Activated CD4-positive, alpha-beta T cell treated with anti-CD3 and anti-CD28 coated beads, Interleukin-2, amount 50 U/mL, for 4 hours (primary cell): ENCODE measurements at regions not wholly inside any gene's neighbourhood (a gene's known extent, or its start where the extent isn't known, plus 50 kb on each side); places are given as distances from the start of the nearest gene placed in this dataset.

Source experiments
- DNase-seq, 2 experiments: peaks; one replicate each; pipeline ENCODE4 v3.0.0-alpha.2; 2020

DNA sequence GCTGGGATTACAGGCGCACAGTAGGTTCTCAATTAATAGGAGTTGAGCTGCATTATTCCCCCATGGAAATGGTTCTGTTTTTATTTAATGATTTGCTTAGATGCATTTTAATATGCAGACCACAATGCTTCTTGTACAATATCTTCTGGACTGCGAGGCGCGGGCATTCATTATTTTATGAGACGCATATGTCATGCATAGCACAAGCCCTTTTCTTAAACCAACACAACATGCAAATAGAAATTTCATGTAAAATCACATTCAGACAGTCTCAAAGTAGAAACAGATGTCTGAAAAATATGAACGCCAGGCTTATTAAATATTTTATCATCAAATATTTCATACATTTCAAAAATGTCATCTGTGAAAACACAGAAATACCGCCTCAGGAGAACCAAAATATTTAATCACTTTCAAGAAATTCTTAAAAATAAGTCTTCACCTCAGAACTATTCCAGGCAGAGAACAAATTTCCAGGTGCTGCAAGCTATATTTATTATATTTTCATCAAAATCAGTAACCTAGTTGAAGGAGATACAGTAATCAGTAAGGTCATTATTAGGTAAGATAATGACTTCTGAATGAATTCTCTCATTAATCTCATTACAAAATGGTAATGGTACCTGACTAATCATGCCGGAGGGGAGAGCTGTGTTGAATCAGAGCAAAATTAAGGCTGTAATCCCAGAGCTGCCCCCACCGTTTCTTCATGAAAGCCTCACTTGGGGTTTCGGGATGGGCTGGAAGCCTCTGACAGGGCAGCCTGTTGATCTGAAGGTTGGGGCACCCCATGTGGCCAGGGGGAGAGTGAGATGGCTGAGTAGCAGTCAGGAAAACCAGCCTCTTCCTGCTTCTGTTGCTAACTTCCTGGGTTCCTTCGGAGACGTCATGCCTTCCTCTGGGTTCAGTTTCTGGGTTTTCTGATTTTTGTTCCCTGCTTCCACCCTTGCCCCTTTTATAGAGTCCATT is 133.9 kb upstream of the ZNF618 start:
- DNase-seq: no peak

DNA sequence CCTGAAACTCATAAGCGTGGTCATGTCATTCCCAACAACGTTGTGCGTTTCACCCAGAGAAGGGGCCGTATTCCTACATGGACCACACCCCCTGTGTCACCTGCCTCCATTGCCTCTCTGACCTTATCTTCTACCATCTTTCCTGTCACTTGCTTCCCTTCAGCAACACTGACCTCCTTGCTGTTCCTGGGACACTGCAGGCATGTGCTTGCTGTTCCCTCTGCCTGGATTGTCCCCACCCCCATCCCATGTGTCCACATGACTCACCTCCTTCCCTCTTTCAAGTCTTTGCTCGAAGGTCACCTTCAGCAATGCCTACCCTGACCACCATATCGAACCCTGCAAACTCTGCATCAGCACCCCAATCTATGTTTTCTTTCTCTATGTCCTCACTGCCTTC is 133.2 kb upstream of the ZNF618 start:
- no peak for DNase-seq

DNA sequence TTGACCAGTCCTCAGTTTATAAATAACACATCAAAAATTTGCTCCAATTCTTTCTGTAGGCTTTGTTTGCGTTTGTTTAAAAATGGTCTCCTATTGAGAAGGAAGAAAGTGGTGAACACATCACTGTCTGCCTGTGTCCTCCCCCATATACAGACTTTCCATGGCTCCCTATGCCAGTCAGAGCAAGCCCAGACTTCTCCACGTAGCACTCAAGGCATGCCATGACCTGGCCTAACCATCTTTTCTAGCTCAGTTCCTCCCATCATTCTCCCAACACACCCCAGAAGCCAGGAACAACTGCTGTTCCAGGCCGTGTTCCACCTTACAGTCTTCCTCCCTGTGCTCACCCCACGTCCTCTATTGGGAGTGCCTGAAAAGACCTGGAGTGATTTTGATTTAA is 129.6 kb upstream of the ZNF618 start:
- no peak for DNase-seq

DNA sequence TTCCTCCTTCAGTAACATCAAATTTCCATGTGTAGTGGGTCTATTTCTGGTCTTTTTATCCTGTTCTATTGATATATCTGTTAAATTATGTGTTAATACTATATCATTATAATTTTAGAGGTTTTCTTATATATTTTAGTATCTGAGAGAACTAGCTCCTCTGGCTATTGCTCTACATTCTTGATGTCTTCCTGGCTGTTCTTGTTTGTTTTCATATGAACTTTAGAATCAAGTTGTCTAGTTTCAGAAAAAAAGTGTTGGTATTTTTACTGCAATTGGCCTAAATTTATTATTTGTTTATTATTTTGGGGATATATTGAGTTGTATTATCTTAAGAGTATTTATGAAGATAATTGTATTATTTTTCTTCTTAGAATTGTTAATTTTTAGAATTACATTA is 128.0 kb upstream of the ZNF618 start:
- DNase-seq: no peak

DNA sequence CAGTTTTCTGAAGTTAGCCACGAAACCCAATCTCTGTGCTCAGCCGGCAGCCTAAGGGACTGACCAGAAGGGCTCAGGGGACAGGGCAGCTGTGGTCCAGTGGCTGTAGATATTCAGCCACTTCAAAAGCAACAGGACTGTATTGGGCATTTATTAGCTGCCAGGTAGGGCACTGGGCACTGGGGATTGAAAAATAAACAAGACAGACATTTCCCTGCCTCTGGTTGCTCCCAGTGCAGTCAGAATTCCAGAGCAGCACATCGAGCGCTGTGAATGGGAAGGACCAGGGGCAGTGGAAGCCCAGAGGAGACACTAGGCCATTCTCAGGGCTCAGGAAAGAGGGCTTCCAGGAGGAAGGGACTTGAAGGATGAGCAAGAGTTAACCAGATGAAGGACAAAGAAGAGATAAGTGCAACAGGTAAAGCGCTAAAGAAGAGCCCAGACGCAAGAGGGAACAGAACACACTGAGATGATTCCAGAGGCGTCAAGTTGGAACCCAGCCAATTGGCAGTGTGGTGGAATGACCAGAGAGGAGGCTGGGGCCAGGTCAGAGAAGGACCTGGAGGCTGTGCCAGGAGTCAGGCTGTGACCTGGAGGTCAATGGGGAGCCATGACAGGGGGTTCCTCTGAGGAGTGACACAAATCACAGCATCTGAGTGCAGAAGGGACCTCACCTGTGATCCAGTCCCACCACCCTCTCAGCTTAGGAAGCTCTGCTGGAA is 122.5 kb upstream of the ZNF618 start:
- DNase-seq: no peak

DNA sequence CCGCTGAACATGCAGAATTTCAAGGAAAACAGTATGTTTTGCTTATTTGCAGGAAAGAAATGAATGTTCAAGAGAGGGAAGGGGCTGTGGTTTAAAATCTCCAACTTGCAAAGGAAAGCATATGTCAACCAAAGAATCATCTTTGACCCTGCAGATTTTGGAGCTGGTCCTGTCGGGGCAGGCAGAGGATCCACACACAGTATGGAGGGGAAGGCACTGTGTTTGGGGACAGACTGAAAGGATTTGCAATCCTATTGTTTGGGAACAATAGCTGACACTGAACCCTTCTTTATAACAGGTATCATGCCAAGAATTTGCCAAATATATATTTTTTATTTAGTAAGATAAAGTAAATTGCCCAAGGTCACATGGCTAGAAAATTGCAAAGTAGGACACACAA is 121.4 kb upstream of the ZNF618 start:
- DNase-seq: no peak

DNA sequence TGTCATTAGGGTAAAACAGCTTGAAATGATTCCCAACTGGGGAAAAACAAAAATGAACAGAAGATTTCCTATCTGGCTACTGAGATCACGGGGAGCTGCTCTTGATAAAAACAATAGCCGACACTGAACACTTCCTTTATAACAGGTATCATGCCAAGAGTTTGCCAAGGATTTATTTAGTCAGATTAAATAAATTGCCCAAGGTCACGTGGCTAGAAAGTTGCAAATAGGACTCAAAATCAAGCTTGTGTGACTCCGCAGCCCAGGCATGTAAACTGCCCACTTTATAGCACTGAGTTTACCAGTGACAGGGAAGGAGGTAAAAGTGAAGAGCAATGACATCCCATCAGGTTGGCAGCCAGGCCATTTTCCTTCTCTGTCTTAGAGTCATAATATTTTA is 120.7 kb upstream of the ZNF618 start:
- no peak for DNase-seq

DNA sequence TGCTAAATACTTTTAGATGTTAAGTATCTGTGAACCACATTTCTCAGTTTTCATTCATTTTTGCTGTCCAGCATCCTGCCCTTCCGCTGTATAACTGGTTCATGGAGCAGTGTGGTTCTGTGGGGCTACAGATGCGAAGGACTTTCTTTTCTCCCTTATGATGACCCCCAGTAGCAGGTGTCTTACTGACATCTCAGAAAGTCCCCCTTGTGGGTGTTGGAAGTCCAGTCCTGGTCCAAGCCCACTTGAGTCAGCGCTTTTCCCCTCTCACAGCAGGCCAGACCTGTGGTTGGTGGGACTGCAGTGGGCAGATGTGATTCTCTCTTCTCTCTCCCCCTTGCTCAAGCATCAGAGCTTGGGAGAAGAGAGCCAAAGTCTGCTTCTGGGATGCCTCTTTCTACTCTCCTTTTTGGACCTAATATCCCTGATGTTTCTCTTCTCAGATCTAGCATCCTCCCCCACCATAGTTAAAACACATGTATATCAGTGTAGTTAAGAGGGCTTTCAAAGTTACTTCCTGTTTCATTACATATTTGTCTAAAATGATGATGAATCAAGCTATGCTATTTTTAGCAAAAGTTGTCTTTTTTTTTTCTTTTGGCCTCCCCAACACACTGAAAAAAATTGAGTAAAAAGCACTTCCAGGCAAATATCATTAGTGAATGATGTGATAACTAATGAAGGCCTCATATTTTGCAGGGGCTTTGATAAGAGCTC is 119.5 kb upstream of the ZNF618 start:
- DNase-seq: no peak

DNA sequence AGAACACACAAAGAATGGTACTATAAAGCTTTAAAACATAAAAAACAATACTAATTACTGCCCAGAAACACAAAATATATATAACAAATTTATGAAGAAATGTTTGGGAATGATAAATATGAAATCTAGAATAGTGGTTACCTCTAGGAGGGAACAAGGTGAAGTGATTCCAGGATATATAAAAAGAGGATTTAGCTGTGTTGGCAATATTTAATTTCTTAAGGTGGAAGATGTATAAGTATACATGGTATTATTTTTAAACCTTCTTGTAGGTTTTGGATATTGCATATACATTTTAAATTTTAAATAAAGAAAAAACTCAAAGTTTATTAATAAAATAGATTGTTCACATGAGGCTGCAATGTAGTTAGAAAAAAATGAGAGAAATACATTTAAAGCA is 112.7 kb upstream of the ZNF618 start:
- no peak for DNase-seq

DNA sequence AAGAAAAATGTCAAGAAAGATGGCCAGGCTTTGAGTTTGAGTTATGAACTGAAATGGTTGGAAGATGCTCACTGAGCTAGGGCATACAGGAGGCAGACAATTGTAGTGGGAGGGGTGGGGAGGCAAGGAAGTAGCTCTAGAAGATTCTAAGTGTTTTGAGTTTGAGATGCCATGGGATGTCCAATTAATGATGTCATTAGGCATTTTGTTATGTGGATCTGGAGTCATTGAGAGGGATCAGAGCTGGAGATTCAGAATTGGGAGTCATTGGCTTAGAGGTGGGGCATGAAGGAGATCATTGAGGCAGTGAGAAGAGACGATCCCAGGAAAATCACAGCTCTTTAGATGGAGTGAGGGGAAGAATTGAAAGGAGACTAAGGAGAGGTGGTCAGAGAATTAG is 111.5 kb upstream of the ZNF618 start:
- DNase-seq: no peak

DNA sequence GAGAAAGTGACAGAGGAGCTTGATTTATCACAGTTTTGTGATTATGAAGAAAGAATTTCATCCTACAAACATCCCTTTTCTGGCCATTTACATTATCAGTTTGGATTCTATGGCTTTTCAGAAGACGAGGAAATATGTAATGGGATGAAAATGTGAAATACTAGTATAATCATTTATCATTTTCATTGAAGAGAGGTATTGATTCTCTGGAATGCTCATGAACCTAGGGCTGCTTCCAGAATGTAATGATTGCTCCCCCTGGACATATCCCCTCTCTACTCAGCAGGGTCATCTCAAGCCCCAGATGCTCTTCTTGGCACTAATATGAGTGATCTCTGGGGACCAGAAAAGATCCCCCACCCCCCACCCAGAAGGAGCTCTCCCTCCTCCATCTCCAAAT is 106.7 kb upstream of the ZNF618 start:
- DNase-seq: no peak

DNA sequence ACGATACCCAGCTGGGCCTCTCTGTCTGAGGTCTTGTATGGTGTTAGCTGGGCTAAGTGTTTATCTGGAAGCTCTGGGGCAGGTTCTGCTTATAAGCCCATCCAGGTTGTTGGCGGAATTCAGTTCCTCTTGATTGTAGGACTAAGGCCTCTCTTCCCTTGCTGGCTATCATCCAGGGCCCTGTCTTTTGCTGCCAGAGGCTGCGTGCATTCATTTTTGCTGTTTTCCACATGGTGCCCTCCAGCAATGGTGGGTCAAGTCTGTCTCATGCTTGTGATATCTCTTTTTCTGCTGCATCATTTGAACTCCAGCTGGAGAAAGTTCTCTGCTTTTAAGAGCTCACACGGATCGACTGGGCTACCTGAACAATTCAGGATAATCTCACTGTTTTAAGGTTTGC is 105.7 kb upstream of the ZNF618 start:
- no peak for DNase-seq

DNA sequence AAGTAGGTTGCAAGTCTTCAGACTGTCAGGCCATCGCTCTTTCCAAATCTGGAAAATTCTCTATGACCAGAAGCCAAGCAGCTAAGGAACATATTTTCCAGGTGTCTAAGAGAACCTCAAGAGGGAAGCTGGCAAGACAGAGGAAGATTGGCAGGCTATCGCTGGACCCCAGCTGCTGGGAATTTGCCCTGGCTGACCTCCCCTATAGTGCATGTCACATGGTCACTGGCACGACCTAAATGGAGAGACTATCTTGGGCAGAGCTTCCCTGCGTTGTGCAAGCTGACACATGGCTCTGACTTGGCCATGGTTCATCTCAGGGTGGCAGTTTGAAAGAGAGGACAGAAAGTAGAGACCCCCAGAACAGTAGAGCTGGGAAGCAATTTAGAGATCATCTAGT is 104.9 kb upstream of the ZNF618 start:
- DNase-seq: no peak

DNA sequence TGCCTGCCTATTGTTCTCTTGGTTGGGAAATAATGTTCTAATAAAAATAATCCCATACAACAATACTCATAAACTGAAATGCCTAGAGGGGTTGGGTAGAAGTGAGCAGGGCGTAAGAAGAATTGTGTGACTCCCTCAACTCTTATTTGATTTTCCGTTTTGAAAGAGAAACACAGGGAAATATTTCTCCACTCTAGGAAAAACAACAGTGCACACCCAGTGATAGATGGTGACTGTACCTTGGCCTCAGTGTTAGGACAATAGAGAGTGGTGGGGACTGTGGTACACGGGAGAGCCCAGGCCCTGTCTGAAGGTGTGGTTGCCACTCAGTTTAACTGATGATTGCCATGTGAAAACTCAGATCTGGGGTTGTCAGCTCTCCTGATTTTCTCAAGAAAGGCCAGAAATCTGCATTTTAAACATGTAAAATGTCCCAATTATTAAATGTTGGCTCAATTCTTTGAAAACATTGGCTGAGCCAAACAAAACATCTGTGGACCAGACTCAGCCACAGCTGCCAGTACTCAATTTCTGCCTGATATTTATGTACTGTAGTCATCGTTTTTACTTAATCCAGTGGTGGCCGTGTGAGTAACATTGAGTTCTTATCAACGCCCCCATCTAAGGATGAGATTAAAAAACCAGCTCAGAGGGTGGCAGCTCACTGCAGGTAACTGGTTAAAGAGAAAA is 103.8 kb upstream of the ZNF618 start:
- no peak for DNase-seq

DNA sequence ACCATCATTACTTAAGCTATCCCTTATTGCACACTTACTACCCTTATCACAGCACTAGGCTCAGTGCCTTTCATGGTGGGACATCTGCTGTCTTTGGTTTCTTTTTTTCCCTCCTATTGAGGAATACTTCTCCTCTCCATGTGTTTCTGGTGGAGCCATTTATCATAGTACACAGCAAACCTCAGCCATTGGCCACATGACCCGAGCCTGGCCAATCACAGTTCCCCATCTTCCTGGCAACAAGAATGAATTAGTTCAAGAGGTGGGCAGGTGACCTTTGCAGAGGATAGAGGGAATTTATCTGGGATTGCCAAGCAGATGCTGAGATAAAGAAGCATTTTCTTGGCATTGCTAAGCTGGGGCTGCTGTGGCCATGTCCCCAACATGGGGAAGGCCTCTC is 101.1 kb upstream of the ZNF618 start:
- no peak for DNase-seq

DNA sequence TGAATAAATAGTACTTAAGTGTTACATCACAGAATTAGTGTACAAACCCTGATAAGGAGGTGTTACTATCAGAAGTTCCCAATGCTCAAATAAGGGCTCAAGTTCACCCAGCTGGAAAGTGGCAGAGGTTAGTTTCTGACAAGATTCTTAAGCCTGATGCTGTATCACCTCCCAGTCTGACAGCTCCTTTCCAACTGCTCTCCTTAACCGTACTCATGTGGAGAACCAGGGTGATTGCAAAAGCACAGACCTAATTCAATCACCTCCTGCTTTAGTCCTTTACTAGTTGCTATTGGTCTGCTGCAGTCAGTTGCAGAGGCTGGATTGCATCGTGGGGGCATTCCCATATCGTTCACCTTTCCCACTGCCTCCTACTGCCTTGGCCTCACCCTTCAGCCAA is 100.4 kb upstream of the ZNF618 start:
- DNase-seq: no peak

DNA sequence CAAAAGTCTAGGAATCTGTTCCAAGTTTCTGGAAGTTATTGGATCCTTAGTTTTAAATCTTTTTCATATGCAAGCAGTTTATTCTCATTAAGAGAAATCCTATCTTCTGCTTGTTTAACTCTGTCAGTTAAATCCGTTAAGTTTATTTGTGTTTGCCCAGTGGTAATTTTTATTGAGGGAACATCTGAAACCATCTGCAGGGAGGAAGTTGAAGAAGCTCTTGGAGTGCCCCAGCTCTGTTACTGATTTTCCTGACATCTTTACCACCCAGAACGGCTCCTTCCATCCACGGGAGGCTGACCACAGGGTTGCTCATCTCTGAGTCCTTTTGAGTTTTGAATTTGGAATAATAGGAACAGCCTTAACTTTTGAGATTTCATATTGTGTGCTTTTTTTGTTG is 99.9 kb upstream of the ZNF618 start:
- DNase-seq: no peak

DNA sequence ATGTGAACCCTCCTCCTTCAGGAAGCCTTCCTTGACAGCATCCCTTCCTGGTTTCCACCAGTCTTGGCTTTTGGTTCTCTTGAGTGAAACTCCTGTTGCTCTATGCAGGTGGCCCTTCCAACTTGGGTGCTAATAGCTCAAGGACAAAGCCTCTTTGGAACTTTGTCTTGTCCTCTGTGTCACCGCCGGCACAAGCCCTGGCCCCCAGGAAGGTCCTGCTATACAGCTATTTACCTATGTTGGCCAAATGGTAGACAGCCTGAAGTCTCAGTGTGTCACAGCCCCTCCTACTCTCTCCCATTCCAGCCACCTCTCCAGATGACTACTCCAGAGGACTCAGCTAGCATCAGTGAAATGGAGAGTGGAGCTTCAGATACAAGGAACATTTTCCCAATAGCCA is 94.7 kb upstream of the ZNF618 start:
- no peak for DNase-seq

DNA sequence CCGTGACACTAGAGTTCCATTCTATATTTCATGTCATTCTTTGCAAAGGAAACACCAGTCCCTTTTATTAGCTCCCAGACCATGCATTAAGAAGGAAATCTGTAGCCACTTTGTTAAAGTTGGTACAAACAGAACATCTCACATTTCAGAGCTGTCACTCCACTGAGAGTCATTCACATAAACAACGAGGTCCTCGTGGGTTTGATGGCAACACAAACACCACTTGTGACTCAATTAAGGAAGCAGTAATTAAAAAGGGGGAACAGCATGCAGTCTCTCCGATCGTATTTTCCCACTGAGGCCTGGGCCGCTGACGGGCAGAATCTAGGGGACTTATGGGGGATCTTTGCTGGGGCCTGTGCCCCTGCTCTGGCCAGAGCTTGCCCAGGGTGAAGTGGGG is 94.2 kb upstream of the ZNF618 start:
- DNase-seq: no peak

DNA sequence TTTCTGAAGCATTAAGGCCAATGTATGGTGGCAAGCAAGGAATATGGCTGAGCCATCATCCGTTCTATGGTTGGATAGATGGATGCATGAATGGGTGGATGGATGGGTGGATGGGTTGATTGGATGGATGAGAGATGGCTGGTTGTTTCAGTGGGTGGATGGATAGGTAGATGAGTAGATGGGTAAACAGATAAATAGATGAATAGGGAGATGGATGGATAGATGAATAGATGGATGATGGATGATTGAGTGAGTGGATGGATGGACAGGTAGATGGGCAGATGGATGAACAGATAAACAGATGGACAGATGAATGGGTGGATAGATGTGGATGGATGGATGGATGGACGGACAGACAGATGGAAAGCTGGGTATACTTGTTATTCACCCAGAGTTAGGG is 92.6 kb upstream of the ZNF618 start:
- no peak for DNase-seq

DNA sequence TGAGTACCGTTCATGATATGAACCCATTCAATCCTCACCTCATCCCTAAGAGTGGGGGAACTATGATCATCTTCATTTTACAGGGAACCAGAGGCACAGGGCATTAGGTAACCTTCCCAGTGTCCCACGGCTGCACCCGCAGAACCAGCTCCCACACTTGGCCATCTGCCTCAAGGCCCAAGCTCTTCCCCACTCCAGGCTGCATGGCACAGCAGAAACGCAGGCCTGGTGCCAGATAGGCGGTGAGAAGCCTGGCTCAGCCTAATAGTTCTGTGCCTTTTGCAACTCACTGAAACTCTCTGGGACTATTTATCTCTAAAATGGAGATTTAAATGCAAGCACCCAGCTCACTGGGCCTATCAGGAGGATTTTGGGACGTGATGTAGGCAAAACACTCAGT is 90.8 kb upstream of the ZNF618 start:
- DNase-seq: no peak

DNA sequence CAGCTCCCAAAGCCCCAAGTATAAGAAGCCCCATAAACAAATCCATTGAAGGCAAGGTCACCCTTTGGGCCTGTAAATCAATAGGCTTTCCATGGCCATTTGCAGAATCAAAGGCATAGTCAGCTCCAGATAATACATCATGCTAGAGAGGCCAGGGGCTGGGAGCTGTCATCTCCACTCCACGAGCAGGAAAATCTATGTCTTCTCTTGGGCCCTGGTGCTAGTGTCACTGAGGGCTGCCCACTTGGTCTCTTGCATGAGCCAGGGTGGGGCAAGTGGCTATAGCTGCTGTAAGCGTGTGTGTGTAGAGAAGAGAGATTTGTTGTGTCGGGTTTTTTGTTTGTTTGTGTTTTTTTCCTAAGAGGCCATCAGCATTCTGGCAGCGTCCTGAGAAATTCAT is 90.0 kb upstream of the ZNF618 start:
- no peak for DNase-seq

DNA sequence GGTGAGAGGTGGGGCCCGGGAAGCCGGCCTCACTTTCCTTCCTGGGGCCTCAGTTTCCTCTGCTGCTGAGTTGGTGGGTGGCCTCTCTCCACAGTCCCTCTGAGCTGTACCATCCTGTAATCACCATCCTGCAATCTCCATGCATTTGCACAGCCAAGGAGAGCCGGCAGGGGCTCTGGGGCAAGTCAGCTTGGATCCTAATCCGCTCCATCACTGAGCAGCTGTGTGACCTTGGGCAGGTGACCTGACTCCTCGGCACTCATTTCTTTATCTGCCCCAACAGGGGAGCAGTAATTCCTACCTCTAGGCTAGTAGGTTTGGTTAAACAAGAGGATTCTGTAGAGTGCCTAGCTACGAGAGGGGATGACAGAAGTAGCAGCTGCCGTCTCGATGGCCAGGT is 88.2 kb upstream of the ZNF618 start:
- no peak for DNase-seq
